ENCODE measurements at regions not wholly inside any gene's neighbourhood (a gene's known extent, or its start where the extent isn't known, plus 50 kb on each side); places are given as distances from the start of the nearest gene placed in this dataset.

- Histone ChIP-seq H2AFZ (ENCODE audit: low read depth, low read length) (no peak overlapping the region), H3K79me2 (ENCODE audit: low read length) (no peaks in the 10 kb centered on the region), H3K4me1 (ENCODE audit: low read length) (no peaks in the 10 kb centered on the region), H4K20me1 (ENCODE audit: insufficient read depth, low read length) (no peaks in the 10 kb centered on the region), H3K36me3 (replicated peaks; ENCODE audit: low read depth, low read length) (no peaks in the 10 kb centered on the region), H3K27ac (ENCODE audit: low read length) (no peak overlapping the region), H3K4me2 (ENCODE audit: low read length) (no peak overlapping the region), H3K27me3 (ENCODE audit: low read depth, low read length) (0 out of 2 replicates have a peak, but pooled peaks cover 3% of the 10 kb centered on the region), H3K9me3 (ENCODE audit: insufficient read depth, low read length) (no peaks in the 10 kb centered on the region), H3K4me3 (ENCODE audit: low read length) (no peak overlapping the region), H3K9ac (ENCODE audit: low read length) (no peak overlapping the region)
- TF ChIP-seq EZH2phosphoT487 (IDR thresholded peaks at IDR 0.05; ENCODE audit: low read depth) (no peak), CTCF (IDR thresholded peaks at IDR 0.05; ENCODE audit: low read depth, low read length) (no peak)
Measured at GRCh38 chr5:138702166-138703077, 50.8 kb upstream of the CTNNA1 start.

- no peak overlapping the region for H3K9ac ChIP-seq (ENCODE audit: low read length)
- TF ChIP-seq EZH2phosphoT487 (IDR thresholded peaks at IDR 0.05; ENCODE audit: low read depth) (no peak), CTCF (IDR thresholded peaks at IDR 0.05; ENCODE audit: low read depth, low read length) (no peak)
- H3K9me3 ChIP-seq (ENCODE audit: insufficient read depth, low read length): no peaks in the 10 kb centered on the region
- no peaks in the 10 kb centered on the region for H3K36me3 ChIP-seq (replicated peaks; ENCODE audit: low read depth, low read length)
- no peak overlapping the region for H3K27ac ChIP-seq (ENCODE audit: low read length)
- no peaks in the 10 kb centered on the region for H3K4me1 ChIP-seq (ENCODE audit: low read length)
- H2AFZ ChIP-seq (ENCODE audit: low read depth, low read length): no peak overlapping the region
- no peak overlapping the region for H3K4me2 ChIP-seq (ENCODE audit: low read length)
- 0 out of 2 replicates have a peak, but pooled peaks cover 3% of the 10 kb centered on the region for H3K27me3 ChIP-seq (ENCODE audit: low read depth, low read length)
- no peaks in the 10 kb centered on the region for H4K20me1 ChIP-seq (ENCODE audit: insufficient read depth, low read length)
- H3K4me3 ChIP-seq (ENCODE audit: low read length): no peak overlapping the region
- H3K79me2 ChIP-seq (ENCODE audit: low read length): no peaks in the 10 kb centered on the region
Measured at GRCh38 chr5:138701678-138702077, 51.5 kb upstream of the CTNNA1 start.

- H2AFZ ChIP-seq (ENCODE audit: low read depth, low read length): no peak overlapping the region
- TF ChIP-seq EZH2phosphoT487 (IDR thresholded peaks at IDR 0.05; ENCODE audit: low read depth) (no peak), CTCF (IDR thresholded peaks at IDR 0.05; ENCODE audit: low read depth, low read length) (no peak)
- H3K9me3 ChIP-seq (ENCODE audit: insufficient read depth, low read length): no peaks in the 10 kb centered on the region
- H3K27ac ChIP-seq (ENCODE audit: low read length): no peak overlapping the region
- no peaks in the 10 kb centered on the region for H3K36me3 ChIP-seq (replicated peaks; ENCODE audit: low read depth, low read length)
- no peaks in the 10 kb centered on the region for H3K4me1 ChIP-seq (ENCODE audit: low read length)
- no peaks in the 10 kb centered on the region for H3K79me2 ChIP-seq (ENCODE audit: low read length)
- H4K20me1 ChIP-seq (ENCODE audit: insufficient read depth, low read length): no peaks in the 10 kb centered on the region
- no peak overlapping the region for H3K9ac ChIP-seq (ENCODE audit: low read length)
- no peak overlapping the region for H3K4me3 ChIP-seq (ENCODE audit: low read length)
- 0 out of 2 replicates have a peak, but pooled peaks cover 3% of the 10 kb centered on the region for H3K27me3 ChIP-seq (ENCODE audit: low read depth, low read length)
- no peak overlapping the region for H3K4me2 ChIP-seq (ENCODE audit: low read length)
Measured at GRCh38 chr5:138700581-138701362, 52.5 kb upstream of the CTNNA1 start.

- Histone ChIP-seq H3K27me3 (ENCODE audit: low read depth, low read length) (0 out of 2 replicates have a peak, but pooled peaks cover 3% of the 10 kb centered on the region), H3K4me2 (ENCODE audit: low read length) (no peak overlapping the region), H3K36me3 (replicated peaks; ENCODE audit: low read depth, low read length) (no peaks in the 10 kb centered on the region), H3K27ac (ENCODE audit: low read length) (no peak overlapping the region), H3K9me3 (ENCODE audit: insufficient read depth, low read length) (no peaks in the 10 kb centered on the region), H2AFZ (ENCODE audit: low read depth, low read length) (no peak overlapping the region), H3K4me3 (ENCODE audit: low read length) (no peak overlapping the region), H3K4me1 (ENCODE audit: low read length) (no peaks in the 10 kb centered on the region), H3K79me2 (ENCODE audit: low read length) (no peaks in the 10 kb centered on the region), H4K20me1 (ENCODE audit: insufficient read depth, low read length) (no peaks in the 10 kb centered on the region), H3K9ac (ENCODE audit: low read length) (no peak overlapping the region)
- TF ChIP-seq EZH2phosphoT487 (IDR thresholded peaks at IDR 0.05; ENCODE audit: low read depth): no peak
- TF ChIP-seq CTCF (IDR thresholded peaks at IDR 0.05; ENCODE audit: low read depth, low read length): no peak
Measured at GRCh38 chr5:138699482-138699881, 53.7 kb upstream of the CTNNA1 start.

Measured in OCI-LY3 (cell line).